Sigmoid colon (tissue), 6 donors: ENCODE measurements at regions not wholly inside any gene's neighbourhood (a gene's known extent, or its start where the extent isn't known, plus 50 kb on each side); places are given as distances from the start of the nearest gene placed in this dataset.

Experiments
- DNase-seq: peaks from one replicate; pipeline ENCODE4 v3.0.0-alpha.2; 2019
- H3K27ac ChIP-seq, 4 donors: fragments of 200-600 bp; sonication (generic); one replicate each; pipeline ENCODE4 v1.5.1; 2016 to 2019; ENCODE audit warnings: mild to moderate bottlenecking in 1 of 4
- H3K27me3 ChIP-seq, 3 donors: fragments of 200-600 bp; sonication (generic); one replicate each; pipeline ENCODE4 v1.5.1; 2019; ENCODE audit warnings: mild to moderate bottlenecking in 1 of 3
- H3K36me3 ChIP-seq, 4 donors: fragments of 200-600 bp; sonication (generic); one replicate each; pipeline ENCODE4 v1.5.1; 2016 to 2019
- H3K4me1 ChIP-seq, 4 donors: fragments of 200-600 bp; sonication (generic); one replicate each; pipeline ENCODE4 v1.5.1; 2017 to 2019
- H3K4me3 ChIP-seq, 4 donors: fragments of 200-600 bp; sonication (generic); one replicate each; pipeline ENCODE4 v1.5.1; 2017 to 2019; ENCODE audit warnings: mild to moderate bottlenecking in 2 of 4, moderate library complexity in 1 of 4
- H3K9me3 ChIP-seq, 4 donors: fragments of 200-600 bp in 3 of 4; sonication (generic) in 3 of 4; one replicate each; pipeline versions ENCODE4 v1.5.1 to v1.6.1; 2013 to 2019
- EP300 ChIP-seq, 4 donors: sonication (generic); formaldehyde crosslinking; IDR thresholded peaks; one replicate each; pipeline ENCODE4 v1.6.1; 2017; ENCODE audit warnings: antibody characterized with exemption in 4 of 4
- POLR2A ChIP-seq, 2 donors: fragments of 450-650 bp; IDR thresholded peaks; one replicate each; pipeline ENCODE4 v1.6.1; 2016; ENCODE audit warnings: antibody characterized with exemption in 2 of 2, mild to moderate bottlenecking in 2 of 2, moderate library complexity in 2 of 2
- POLR2AphosphoS5 ChIP-seq, 4 donors: sonication (generic); formaldehyde crosslinking; IDR thresholded peaks; one replicate each; pipeline ENCODE4 v1.6.1; 2017; ENCODE audit warnings: antibody characterized with exemption in 4 of 4
- WGBS, 2 donors: extraction: QIAGEN DNeasy Blood & Tissue Kit; methylation state at CpG; one replicate each; pipeline ENCODE4 v1.1.7; 2013; 5-methylcytosine and 5-hydroxymethylcytosine counted together
- intact Hi-C: fragments of 100-400 bp; cut with DNase I; formaldehyde crosslinking; loops from one replicate; pipeline ENCODE4 v1.15.1; 2023
- TF ChIP-seq, protein P1 (sequence below), 4 experiments: fragments of 450-650 bp in 3 of 4; fragments of 200-600 bp in 1 of 4; IDR thresholded peaks; one replicate each; pipeline ENCODE4 v1.5.1; 2016 to 2019; ENCODE audit warnings: antibody characterized with exemption in 4 of 4, mild to moderate bottlenecking in 3 of 4, moderate library complexity in 2 of 4
- donor health status: healthy with polysubstance abuse.
- donor health status: healthy.

DNA sequence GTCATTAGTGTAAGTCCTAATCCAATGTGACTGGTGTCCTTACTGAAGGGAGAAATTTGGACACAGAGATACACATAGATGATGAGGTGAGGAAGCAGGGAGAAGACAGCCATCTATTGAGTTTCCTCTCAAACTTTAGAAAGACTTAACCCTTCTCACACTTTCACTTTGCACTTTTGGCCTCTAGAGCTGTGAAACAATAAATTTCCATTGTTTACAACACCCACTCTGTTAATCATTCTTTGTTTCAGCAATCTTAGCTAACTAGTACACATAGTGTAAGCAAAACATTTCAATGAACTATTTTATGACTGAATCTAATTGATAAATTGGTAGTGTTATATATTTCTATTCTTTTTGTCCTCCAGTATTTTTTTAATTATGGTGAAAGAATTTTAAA, 1092.8 kb upstream of the POT1 start:
- H3K27me3 ChIP-seq, result no peaks in the 10 kb centered on the region
- no peaks in the 10 kb centered on the region for H3K36me3 ChIP-seq
- TF ChIP-seq, protein P1, sequence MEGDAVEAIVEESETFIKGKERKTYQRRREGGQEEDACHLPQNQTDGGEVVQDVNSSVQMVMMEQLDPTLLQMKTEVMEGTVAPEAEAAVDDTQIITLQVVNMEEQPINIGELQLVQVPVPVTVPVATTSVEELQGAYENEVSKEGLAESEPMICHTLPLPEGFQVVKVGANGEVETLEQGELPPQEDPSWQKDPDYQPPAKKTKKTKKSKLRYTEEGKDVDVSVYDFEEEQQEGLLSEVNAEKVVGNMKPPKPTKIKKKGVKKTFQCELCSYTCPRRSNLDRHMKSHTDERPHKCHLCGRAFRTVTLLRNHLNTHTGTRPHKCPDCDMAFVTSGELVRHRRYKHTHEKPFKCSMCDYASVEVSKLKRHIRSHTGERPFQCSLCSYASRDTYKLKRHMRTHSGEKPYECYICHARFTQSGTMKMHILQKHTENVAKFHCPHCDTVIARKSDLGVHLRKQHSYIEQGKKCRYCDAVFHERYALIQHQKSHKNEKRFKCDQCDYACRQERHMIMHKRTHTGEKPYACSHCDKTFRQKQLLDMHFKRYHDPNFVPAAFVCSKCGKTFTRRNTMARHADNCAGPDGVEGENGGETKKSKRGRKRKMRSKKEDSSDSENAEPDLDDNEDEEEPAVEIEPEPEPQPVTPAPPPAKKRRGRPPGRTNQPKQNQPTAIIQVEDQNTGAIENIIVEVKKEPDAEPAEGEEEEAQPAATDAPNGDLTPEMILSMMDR (IDR thresholded peaks at IDR 0.05), result no peak
- TF ChIP-seq EP300 (IDR thresholded peaks at IDR 0.05), result no peak
- no peak overlapping the region for H3K4me3 ChIP-seq
- H3K27ac ChIP-seq, result no peak overlapping the region
- intact Hi-C loops, result no loop called here
- no peaks in the 10 kb centered on the region for H3K9me3 ChIP-seq
- DNase-seq, result no peak
- no peaks in the 10 kb centered on the region for H3K4me1 ChIP-seq

DNA sequence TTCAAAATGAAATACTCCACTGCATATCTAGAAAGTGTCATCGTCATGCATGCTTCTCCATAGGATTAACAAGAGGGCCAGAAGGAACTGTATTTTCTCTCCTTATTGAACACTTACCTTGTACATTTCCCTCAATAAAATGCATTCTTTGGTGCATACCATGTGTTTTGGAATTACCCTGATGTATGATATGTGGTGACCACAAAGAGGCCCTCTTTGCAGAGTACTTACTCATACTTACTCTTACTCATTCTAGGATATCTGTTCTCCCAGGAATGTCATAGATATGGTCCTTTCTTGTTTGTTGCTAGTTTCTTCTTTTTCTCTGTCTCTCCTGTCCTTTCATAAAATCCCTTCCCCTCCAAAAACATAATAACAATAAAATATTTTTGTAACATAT, 1087.1 kb upstream of the POT1 start:
- 84 to 89% methylated on average over 1 of the region's 1 CpG for WGBS, 2 donors
- H3K36me3 ChIP-seq, result no peaks in the 10 kb centered on the region
- H3K4me3 ChIP-seq, result no peak overlapping the region
- H3K27ac ChIP-seq, result no peak overlapping the region
- intact Hi-C loops, result no loop called here
- H3K27me3 ChIP-seq, result no peaks in the 10 kb centered on the region
- no peaks in the 10 kb centered on the region for H3K9me3 ChIP-seq
- no peaks in the 10 kb centered on the region for H3K4me1 ChIP-seq
- TF ChIP-seq EP300 (IDR thresholded peaks at IDR 0.05) (no peak), POLR2A (IDR thresholded peaks at IDR 0.05) (no peak), POLR2AphosphoS5 (IDR thresholded peaks at IDR 0.05) (no peak)
- TF ChIP-seq, protein P1 (IDR thresholded peaks at IDR 0.05), result no peak
- DNase-seq, result no peak

DNA sequence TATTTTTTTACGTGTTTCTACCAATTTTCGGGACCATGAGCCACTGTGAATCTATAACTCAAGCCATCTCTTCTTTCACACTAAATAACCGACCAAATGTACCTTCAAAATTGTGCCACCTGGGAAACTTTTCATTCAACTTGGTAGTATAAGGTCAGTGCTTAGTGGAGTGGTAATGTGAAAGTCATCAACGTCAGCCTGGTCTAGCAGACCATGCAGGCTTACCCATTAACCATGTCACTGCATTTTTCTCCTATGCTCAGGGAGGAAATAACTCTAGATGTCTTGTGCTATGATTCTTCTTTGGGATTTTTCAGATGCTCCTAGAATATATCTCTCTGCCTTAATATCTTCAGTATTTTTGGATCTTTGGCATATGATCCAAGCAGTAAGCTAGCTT, 1075.4 kb upstream of the POT1 start:
- no peaks in the 10 kb centered on the region for H3K36me3 ChIP-seq
- H3K27ac ChIP-seq, result no peak overlapping the region
- intact Hi-C loops, result no loop called here
- WGBS, 2 donors, result 75 to 82% methylated on average over 4 of the region's 4 CpGs
- TF ChIP-seq POLR2AphosphoS5 (IDR thresholded peaks at IDR 0.05) (no peak), POLR2A (IDR thresholded peaks at IDR 0.05) (no peak), EP300 (IDR thresholded peaks at IDR 0.05) (no peak)
- TF ChIP-seq, protein P1 (IDR thresholded peaks at IDR 0.05), result no peak
- no peak overlapping the region for H3K4me3 ChIP-seq
- H3K27me3 ChIP-seq, result no peaks in the 10 kb centered on the region
- H3K4me1 ChIP-seq, result no peaks in the 10 kb centered on the region
- no peak for DNase-seq
- no peaks in the 10 kb centered on the region for H3K9me3 ChIP-seq

DNA sequence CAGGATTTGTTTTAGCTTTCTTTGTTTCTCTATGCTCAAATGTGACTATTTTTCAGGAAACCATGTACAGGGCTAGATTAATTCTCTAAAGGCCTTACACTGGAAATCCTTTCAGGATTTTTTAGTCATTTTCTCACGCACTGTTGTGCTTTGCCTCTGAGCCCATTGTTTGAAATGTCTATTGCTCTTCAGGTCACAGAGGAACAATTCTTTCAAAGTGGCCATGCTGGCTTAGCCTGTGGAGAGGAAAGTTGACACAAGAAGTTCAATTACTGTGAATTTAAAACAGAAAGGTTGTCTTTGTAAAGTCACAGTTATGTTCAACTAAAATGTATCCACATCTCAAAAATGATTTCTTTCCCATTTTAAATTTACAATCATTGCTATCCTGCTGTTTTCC, 1071.7 kb upstream of the POT1 start:
- 41 to 44% methylated on average over 1 of the region's 1 CpG for WGBS, 2 donors
- no peaks in the 10 kb centered on the region for H3K27me3 ChIP-seq
- no peaks in the 10 kb centered on the region for H3K36me3 ChIP-seq
- H3K9me3 ChIP-seq, result no peaks in the 10 kb centered on the region
- TF ChIP-seq, protein P1 (IDR thresholded peaks at IDR 0.05), result no peak
- no peak for TF ChIP-seq POLR2AphosphoS5 (IDR thresholded peaks at IDR 0.05)
- no peak for TF ChIP-seq EP300 (IDR thresholded peaks at IDR 0.05)
- no peak for TF ChIP-seq POLR2A (IDR thresholded peaks at IDR 0.05)
- intact Hi-C loops, result no loop called here
- H3K4me1 ChIP-seq, result no peaks in the 10 kb centered on the region
- no peak for DNase-seq
- H3K27ac ChIP-seq, result no peak overlapping the region
- H3K4me3 ChIP-seq, result no peak overlapping the region

DNA sequence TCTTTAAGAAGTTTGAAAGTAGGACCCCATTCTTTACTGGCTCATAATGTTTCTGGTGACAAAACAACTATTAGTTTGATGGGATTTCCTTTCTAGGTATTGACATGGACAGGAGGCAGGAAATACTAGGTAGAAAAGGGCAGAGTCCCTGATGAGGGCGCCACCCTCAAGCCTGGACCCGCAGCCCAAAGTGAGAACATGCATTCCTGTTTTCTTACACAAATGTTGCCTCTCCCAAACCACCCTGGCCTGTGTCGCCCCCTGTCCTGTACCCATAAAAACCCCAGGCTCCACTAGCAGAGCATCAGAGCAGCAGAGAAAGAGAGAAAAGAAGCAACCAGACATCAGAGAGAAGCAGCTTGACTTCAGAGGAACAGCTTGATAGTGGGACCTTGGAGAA, 1055.2 kb upstream of the POT1 start:
- Histone ChIP-seq H3K9me3 (peaks cover 0 to 4% (median 0%) of the 10 kb centered on the region in 4 donors), H3K36me3 (no peaks in the 10 kb centered on the region), H3K4me3 (no peak overlapping the region), H3K4me1 (no peaks in the 10 kb centered on the region), H3K27ac (no peak overlapping the region), H3K27me3 (no peaks in the 10 kb centered on the region)
- TF ChIP-seq POLR2A (IDR thresholded peaks at IDR 0.05), result no peak
- TF ChIP-seq POLR2AphosphoS5 (IDR thresholded peaks at IDR 0.05), result no peak
- no peak for TF ChIP-seq EP300 (IDR thresholded peaks at IDR 0.05)
- TF ChIP-seq, protein P1 (IDR thresholded peaks at IDR 0.05), result no peak
- WGBS, 2 donors, result 80 to 88% methylated on average over 3 of the region's 3 CpGs
- no peak for DNase-seq
- intact Hi-C loops, result no loop called here
